K562 (cell line): ENCODE measurements at regions not wholly inside any gene's neighbourhood (a gene's known extent, or its start where the extent isn't known, plus 50 kb on each side); places are given as distances from the start of the nearest gene placed in this dataset.

Source experiments
- FIP1L1 ChIP-seq: fragments of 200-400 bp; formaldehyde crosslinking; IDR thresholded peaks from 2 replicates; pipeline ENCODE4 v1.6.1; 2018; ENCODE audit warnings: mild to moderate bottlenecking, low read depth, low read length; ENCODE audit not compliant: poor library complexity, severe bottlenecking
- SIX5 ChIP-seq, 2 experiments: IDR thresholded peaks; 2 replicates each; pipeline ENCODE4 v1.6.1; 2011; ENCODE audit warnings: low read length in 2 of 2, borderline replicate concordance in 1 of 2, low read depth in 1 of 2, mild to moderate bottlenecking in 1 of 2, moderate library complexity in 1 of 2; ENCODE audit not compliant: insufficient read depth in 1 of 2
- SLC30A9 ChIP-seq: fragments of 250-450 bp; sonication (Bioruptor Pico); IDR thresholded peaks from 2 replicates; pipeline ENCODE4 v1.8.0; 2022; ENCODE audit warnings: mild to moderate bottlenecking, moderate library complexity
- ZNF395 ChIP-seq: fragments of 200-800 bp; sonication (Bioruptor generic); IDR thresholded peaks from 2 replicates; pipeline ENCODE4 v1.6.1; 2017; ENCODE audit warnings: missing genetic modification characterization, missing compliant biosample characterization
- TF ChIP-seq, protein P1 (sequence below): fragments of 250-450 bp; sonication (Bioruptor Pico); IDR thresholded peaks from 2 replicates; pipeline ENCODE4 v1.5.0; 2021; ENCODE audit warnings: mild to moderate bottlenecking, borderline replicate concordance
- TF ChIP-seq, protein P2 (sequence below), 2 experiments: fragments of 450-650 bp in 1 of 2; sonication (generic) in 1 of 2; formaldehyde crosslinking in 1 of 2; IDR thresholded peaks; 2 replicates each; pipeline versions ENCODE4 v1.7.1 to v1.9.0; 2016 to 2022; ENCODE audit warnings: inconsistent platforms in 1 of 2, mild to moderate bottlenecking in 1 of 2, missing genetic modification reagents in 1 of 2

DNA sequence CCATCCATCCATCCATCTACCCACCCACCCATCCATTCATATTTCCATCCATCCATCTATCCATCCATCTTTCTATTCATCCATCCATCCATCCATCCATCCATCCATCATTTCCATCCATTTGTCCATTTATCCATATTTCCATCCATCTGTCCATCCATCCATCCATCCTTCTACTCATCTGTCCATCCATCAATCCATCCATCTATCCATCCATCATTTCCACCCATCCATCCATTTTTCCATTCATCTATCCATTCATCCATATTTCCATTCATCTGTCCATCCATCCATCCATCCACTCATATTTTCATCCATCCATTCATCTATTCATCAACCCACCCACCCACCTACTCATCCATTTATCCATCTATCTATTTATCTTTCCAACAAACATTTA lies 229.6 kb downstream of the TEX29 start (continued):
- no peak for TF ChIP-seq FIP1L1
- TF ChIP-seq ZNF395 (CRISPR knock-in tag) = no peak
- TF ChIP-seq, protein P1, sequence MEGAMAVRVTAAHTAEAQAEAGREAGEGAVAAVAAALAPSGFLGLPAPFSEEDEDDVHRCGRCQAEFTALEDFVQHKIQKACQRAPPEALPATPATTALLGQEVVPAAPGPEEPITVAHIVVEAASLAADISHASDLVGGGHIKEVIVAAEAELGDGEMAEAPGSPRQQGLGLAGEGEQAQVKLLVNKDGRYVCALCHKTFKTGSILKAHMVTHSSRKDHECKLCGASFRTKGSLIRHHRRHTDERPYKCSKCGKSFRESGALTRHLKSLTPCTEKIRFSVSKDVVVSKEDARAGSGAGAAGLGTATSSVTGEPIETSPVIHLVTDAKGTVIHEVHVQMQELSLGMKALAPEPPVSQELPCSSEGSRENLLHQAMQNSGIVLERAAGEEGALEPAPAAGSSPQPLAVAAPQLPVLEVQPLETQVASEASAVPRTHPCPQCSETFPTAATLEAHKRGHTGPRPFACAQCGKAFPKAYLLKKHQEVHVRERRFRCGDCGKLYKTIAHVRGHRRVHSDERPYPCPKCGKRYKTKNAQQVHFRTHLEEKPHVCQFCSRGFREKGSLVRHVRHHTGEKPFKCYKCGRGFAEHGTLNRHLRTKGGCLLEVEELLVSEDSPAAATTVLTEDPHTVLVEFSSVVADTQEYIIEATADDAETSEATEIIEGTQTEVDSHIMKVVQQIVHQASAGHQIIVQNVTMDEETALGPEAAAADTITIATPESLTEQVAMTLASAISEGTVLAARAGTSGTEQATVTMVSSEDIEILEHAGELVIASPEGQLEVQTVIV (CRISPR knock-in tag) = no peak
- TF ChIP-seq SLC30A9 = no peak
- TF ChIP-seq, protein P2, sequence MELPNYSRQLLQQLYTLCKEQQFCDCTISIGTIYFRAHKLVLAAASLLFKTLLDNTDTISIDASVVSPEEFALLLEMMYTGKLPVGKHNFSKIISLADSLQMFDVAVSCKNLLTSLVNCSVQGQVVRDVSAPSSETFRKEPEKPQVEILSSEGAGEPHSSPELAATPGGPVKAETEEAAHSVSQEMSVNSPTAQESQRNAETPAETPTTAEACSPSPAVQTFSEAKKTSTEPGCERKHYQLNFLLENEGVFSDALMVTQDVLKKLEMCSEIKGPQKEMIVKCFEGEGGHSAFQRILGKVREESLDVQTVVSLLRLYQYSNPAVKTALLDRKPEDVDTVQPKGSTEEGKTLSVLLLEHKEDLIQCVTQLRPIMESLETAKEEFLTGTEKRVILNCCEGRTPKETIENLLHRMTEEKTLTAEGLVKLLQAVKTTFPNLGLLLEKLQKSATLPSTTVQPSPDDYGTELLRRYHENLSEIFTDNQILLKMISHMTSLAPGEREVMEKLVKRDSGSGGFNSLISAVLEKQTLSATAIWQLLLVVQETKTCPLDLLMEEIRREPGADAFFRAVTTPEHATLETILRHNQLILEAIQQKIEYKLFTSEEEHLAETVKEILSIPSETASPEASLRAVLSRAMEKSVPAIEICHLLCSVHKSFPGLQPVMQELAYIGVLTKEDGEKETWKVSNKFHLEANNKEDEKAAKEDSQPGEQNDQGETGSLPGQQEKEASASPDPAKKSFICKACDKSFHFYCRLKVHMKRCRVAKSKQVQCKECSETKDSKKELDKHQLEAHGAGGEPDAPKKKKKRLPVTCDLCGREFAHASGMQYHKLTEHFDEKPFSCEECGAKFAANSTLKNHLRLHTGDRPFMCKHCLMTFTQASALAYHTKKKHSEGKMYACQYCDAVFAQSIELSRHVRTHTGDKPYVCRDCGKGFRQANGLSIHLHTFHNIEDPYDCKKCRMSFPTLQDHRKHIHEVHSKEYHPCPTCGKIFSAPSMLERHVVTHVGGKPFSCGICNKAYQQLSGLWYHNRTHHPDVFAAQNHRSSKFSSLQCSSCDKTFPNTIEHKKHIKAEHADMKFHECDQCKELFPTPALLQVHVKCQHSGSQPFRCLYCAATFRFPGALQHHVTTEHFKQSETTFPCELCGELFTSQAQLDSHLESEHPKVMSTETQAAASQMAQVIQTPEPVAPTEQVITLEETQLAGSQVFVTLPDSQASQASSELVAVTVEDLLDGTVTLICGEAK (IDR thresholded peaks at IDR 0.05) = no peak
- TF ChIP-seq, protein P2 (CRISPR knock-in tag; IDR thresholded peaks at IDR 0.05) = no peak
- no peak for TF ChIP-seq SIX5 (IDR thresholded peaks at IDR 0.05; ENCODE audit: borderline replicate concordance in 1 of 2, insufficient read depth in 1 of 2, low read depth in 1 of 2, low read length in 2 of 2)
